Aorta (tissue), 5 donors: ENCODE measurements at regions not wholly inside any gene's neighbourhood (a gene's known extent, or its start where the extent isn't known, plus 50 kb on each side); places are given as distances from the start of the nearest gene placed in this dataset.
A peak's percentile ranks its signal among the peaks of the same experiment; 100 is the strongest.

ENCODE experiments used
- ATAC-seq: fragments of 200-7000 bp; cut with Tn5 transposase; one replicate; pipeline ENCODE4 v1.9.1; 2022; ENCODE audit warnings: moderate library complexity; ENCODE audit not compliant: low FRiP score
- DNase-seq, 2 donors: peaks; one replicate each; pipeline ENCODE4 v3.0.0-alpha.2; 2020
- H3K27ac ChIP-seq, 2 donors: one replicate each; pipeline ENCODE4 v1.5.1; 2013; ENCODE audit warnings: low read length in 2 of 2, mild to moderate bottlenecking in 2 of 2, moderate library complexity in 2 of 2, control low read depth in 1 of 2, inconsistent platforms in 1 of 2, low read depth in 1 of 2
- H3K27me3 ChIP-seq, 2 donors: one replicate each; pipeline ENCODE4 v1.6.1; 2013; ENCODE audit warnings: control low read depth in 1 of 2, low read length in 1 of 2, mild to moderate bottlenecking in 1 of 2, moderate library complexity in 1 of 2; ENCODE audit not compliant: insufficient read depth in 2 of 2, control insufficient read depth in 1 of 2
- H3K36me3 ChIP-seq, 2 donors: one replicate each; pipeline ENCODE4 v1.6.1; 2013; ENCODE audit warnings: control low read depth in 1 of 2, low read length in 1 of 2, mild to moderate bottlenecking in 1 of 2; ENCODE audit not compliant: insufficient read depth in 2 of 2, control insufficient read depth in 1 of 2
- H3K4me1 ChIP-seq, 2 donors: one replicate each; pipeline ENCODE4 v1.6.1; 2013; ENCODE audit warnings: low read length in 2 of 2, control low read depth in 1 of 2, mild to moderate bottlenecking in 1 of 2, moderate library complexity in 1 of 2; ENCODE audit not compliant: insufficient read depth in 2 of 2, control insufficient read depth in 1 of 2
- H3K4me3 ChIP-seq, 2 donors: one replicate each; pipeline ENCODE4 v1.5.1; 2013; ENCODE audit warnings: low read length in 2 of 2, control low read depth in 1 of 2, mild to moderate bottlenecking in 1 of 2
- H3K9me3 ChIP-seq: one replicate; pipeline ENCODE4 v1.6.1; 2013; ENCODE audit warnings: mild to moderate bottlenecking, low read length; ENCODE audit not compliant: control insufficient read depth
- WGBS, 2 donors: extraction: QIAGEN DNeasy Blood & Tissue Kit; methylation state at CpG; one replicate each; pipeline ENCODE4 v1.1.7; 2013; 5-methylcytosine and 5-hydroxymethylcytosine counted together
- intact Hi-C, 2 donors: fragments of 100-400 bp; cut with DNase I; formaldehyde crosslinking; loops; one replicate each; pipeline versions ENCODE4 v1.14.2 to v1.15.0; 2022
- donor health status: healthy with polysubstance abuse.
- donor health status: Bipolar disorder and iron deficiency.
- donor health status: DM: no; HTN: no; CAD: no.
- donor health status: DM: no; HTN: no; CAD: no.
- donor health status: DM: yes; HTN: yes; CAD: no.

GRCh38 chr19:30123611-30124010 lies 181.6 kb downstream of the URI1 start:
- no peak overlapping the region for H3K4me3 ChIP-seq
- WGBS, 2 donors = 54 to 58% methylated on average over 9 of the region's 9 CpGs

GRCh38 chr19:30128211-30128610 lies 186.2 kb downstream of the URI1 start:
- no peak for ATAC-seq
- Histone ChIP-seq H3K36me3 (no peaks in the 10 kb centered on the region), H3K9me3 (peaks cover 1% of the 10 kb centered on the region), H3K4me1 (no peaks in the 10 kb centered on the region), H3K27me3 (no peaks in the 10 kb centered on the region), H3K4me3 (no peak overlapping the region), H3K27ac (no peak overlapping the region)
- intact Hi-C loops = no loop called here
- DNase-seq = no peak
- 71 to 74% methylated on average over 6 of the region's 6 CpGs for WGBS, 2 donors

More at GRCh38 chr19:30123611-30124010, 181.6 kb downstream of the URI1 start:
- Histone ChIP-seq H3K36me3 (no peaks in the 10 kb centered on the region), H3K9me3 (no peaks in the 10 kb centered on the region), H3K4me1 (no peaks in the 10 kb centered on the region), H3K27me3 (no peaks in the 10 kb centered on the region), H3K27ac (no peak overlapping the region)
- DNase-seq (no peak), ATAC-seq (no peak)
- intact Hi-C loops = no loop called here

GRCh38 chr19:30130356-30131122 lies 188.5 kb downstream of the URI1 start:
- Histone ChIP-seq H3K27ac (no peak overlapping the region), H3K4me1 (no peaks in the 10 kb centered on the region), H3K27me3 (no peaks in the 10 kb centered on the region), H3K4me3 (no peak overlapping the region), H3K9me3 (peaks cover 1% of the 10 kb centered on the region), H3K36me3 (no peaks in the 10 kb centered on the region)
- intact Hi-C loops = no loop called here
- WGBS, 2 donors = 78 to 82% methylated on average over 6 of the region's 6 CpGs
- ATAC-seq = no peak
- no peak for DNase-seq

GRCh38 chr19:30131246-30131645 lies 189.2 kb downstream of the URI1 start:
- H3K9me3 ChIP-seq = peaks cover 1% of the 10 kb centered on the region
- intact Hi-C loops = no loop called here
- no peaks in the 10 kb centered on the region for H3K4me1 ChIP-seq
- DNase-seq (peak in 1 of 2 donors; percentile 3), ATAC-seq (no peak)
- no peak overlapping the region for H3K27ac ChIP-seq
- 73 to 78% methylated on average over 5 of the region's 5 CpGs for WGBS, 2 donors
- H3K4me3 ChIP-seq = no peak overlapping the region
- H3K36me3 ChIP-seq = no peaks in the 10 kb centered on the region
- no peaks in the 10 kb centered on the region for H3K27me3 ChIP-seq

- no peaks in the 10 kb centered on the region for H3K36me3 ChIP-seq
- no peaks in the 10 kb centered on the region for H3K27me3 ChIP-seq
- H3K9me3 ChIP-seq = peaks cover 1% of the 10 kb centered on the region
- no peak overlapping the region for H3K4me3 ChIP-seq
- ATAC-seq (no peak), DNase-seq (no peak)
- no peaks in the 10 kb centered on the region for H3K4me1 ChIP-seq
- no peak overlapping the region for H3K27ac ChIP-seq
- intact Hi-C loops = no loop called here
- WGBS, 2 donors = 82 to 86% methylated on average over 8 of the region's 8 CpGs
Observed at GRCh38 chr19:30131722-30132291, 189.8 kb downstream of the URI1 start.

- Histone ChIP-seq H3K36me3 (no peaks in the 10 kb centered on the region), H3K4me1 (no peaks in the 10 kb centered on the region), H3K9me3 (peaks cover 1% of the 10 kb centered on the region), H3K4me3 (no peak overlapping the region), H3K27me3 (no peaks in the 10 kb centered on the region), H3K27ac (no peak overlapping the region)
- WGBS, 2 donors = 83% methylated on average over 16 of the region's 16 CpGs
- peak; percentile 15 to 69 for DNase-seq
- intact Hi-C loops = no loop called here
- no peak for ATAC-seq
Observed at GRCh38 chr19:30132343-30133075, 190.5 kb downstream of the URI1 start.

GRCh38 chr19:30133803-30134202 lies 191.8 kb downstream of the URI1 start:
- Histone ChIP-seq H3K4me3 (no peak overlapping the region), H3K27me3 (no peaks in the 10 kb centered on the region), H3K36me3 (no peaks in the 10 kb centered on the region), H3K4me1 (no peaks in the 10 kb centered on the region), H3K9me3 (peaks cover 1% of the 10 kb centered on the region), H3K27ac (no peak overlapping the region)
- ATAC-seq (no peak), DNase-seq (peak; percentile 16 to 22)
- intact Hi-C loops = no loop called here
- WGBS, 2 donors = 80 to 83% methylated on average over 2 of the region's 2 CpGs

- intact Hi-C loops = no loop called here
- DNase-seq (peak; percentile 2 to 17), ATAC-seq (no peak)
- no peak overlapping the region for H3K27ac ChIP-seq
- no peak overlapping the region for H3K4me3 ChIP-seq
- no peaks in the 10 kb centered on the region for H3K4me1 ChIP-seq
- peaks cover under 1% of the 10 kb centered on the region for H3K9me3 ChIP-seq
- no peaks in the 10 kb centered on the region for H3K27me3 ChIP-seq
- H3K36me3 ChIP-seq = no peaks in the 10 kb centered on the region
- 65 to 70% methylated on average over 12 of the region's 12 CpGs for WGBS, 2 donors
Observed at GRCh38 chr19:30135093-30135757, 193.2 kb downstream of the URI1 start.
